HG03378 (cell line): ENCODE measurements at regions not wholly inside any gene's neighbourhood (a gene's known extent, or its start where the extent isn't known, plus 50 kb on each side); places are given as distances from the start of the nearest gene placed in this dataset.

Experiments
- ATAC-seq: cut with Tn5 transposase; IDR thresholded peaks from one replicate; pipeline ENCODE4 v1.9.1; 2021; ENCODE audit warnings: mild to moderate bottlenecking, moderate library complexity; ENCODE audit not compliant: unreplicated experiment

GRCh38 chr6:26304797-26305640 lies 60.0 kb upstream of the BTN3A2 start:
- peak; percentile 38 for ATAC-seq

DNA sequence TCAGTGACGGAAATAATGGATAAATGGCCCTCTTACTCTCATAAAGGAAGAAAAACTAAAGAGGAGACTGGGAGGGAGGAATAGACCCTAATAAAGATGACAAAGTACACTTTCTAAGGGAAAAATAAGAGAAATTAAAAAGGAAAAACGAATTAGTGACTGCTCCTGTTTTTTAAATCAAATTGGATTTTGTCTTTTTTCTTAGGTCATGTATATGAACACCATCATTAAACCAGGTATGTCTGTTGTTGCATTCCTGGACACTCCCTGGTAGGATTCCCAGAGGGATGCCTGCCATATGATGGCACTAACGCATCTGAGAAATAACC lies 59.4 kb upstream of the BTN3A2 start:
- ATAC-seq = no peak

DNA sequence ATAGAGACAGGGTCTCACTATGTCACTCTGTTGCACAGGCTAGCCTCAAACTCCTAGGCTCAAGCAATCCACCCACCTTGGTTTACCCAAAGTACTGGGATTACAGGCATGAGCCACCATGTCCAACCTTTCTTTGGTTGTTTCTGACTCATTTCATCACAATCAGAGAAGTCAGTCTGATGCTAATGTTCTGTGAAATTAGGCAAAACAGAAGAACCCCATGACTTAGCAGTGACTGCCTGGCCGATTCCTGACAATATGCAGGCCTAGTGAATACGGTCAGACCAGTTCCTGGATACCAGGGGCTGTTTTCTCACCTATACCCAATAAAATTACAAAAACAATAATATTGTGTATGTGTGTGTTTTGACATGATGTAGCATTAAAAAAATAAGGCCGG lies 58.8 kb upstream of the BTN3A2 start:
- no peak for ATAC-seq

GRCh38 chr6:26307850-26308249 lies 57.1 kb upstream of the BTN3A2 start:
- no peak for ATAC-seq

- peak; percentile 38 for ATAC-seq
These were observed 55.3 kb upstream of the BTN3A2 start for GRCh38 chr6:26309731-26310142.

DNA sequence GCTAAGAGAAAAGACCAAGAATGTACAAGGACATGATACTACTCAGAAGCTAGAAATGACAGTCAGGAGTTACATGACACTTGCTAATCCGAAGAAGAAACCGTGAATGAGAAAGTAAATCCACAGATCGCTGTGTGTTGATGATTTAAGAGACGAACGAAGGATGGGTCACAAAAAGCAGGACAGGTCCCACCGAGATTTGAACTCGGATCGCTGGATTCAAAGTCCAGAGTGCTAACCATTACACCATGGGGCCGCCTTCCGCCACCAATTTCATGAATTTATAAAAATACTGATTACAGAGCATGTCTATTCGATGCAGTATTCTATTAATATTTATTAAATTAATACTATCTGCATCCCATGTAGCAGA lies 54.0 kb upstream of the BTN3A2 start:
- ATAC-seq = no peak

- ATAC-seq = peak; percentile 37
These were observed 53.5 kb upstream of the BTN3A2 start for GRCh38 chr6:26311385-26312095.

- no peak for ATAC-seq
These were observed 52.9 kb upstream of the BTN3A2 start for GRCh38 chr6:26312096-26312463.

DNA sequence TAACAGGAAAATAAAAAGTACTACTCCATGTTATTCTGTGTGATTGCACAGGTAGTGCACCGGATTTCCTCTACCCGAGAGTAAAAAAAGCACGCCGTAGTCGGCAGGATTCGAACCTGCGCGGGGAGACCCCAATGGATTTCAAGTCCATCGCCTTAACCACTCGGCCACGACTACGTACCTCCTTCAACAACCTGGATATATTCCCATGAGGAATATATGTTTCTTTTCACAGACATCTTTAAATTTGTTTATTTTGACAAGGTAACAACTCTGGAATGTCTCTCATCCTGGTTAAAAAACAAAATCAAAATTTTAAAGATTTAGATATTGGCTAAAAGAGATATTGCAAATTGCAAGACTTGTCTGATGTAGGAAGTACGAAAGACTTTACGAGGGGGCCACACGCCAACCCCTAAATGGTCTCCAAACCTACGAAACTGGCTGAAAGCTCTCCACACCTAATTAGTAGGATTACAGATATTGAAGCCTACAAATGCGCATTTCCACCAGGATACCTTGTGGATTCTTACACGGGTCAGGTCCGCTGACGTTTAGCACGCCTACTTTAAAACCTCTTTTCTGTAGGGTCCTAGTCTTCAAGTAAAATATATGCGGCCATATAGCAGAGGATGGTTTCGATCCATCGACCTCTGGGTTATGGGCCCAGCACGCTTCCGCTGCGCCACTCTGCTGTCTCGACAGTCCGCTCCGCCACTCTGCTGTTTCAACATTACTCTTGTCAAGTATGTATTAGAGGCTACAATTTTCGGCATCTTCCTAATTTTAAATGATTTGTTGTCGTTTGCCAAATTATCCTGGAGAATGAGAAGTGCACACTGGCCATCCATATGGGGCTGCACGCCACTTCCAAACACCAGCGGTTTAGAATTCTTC lies 52.2 kb upstream of the BTN3A2 start:
- peak; percentile 33 for ATAC-seq
